Right ventricle myocardium inferior (tissue), 1 donor: ENCODE measurements at regions not wholly inside any gene's neighbourhood (a gene's known extent, or its start where the extent isn't known, plus 50 kb on each side); places are given as distances from the start of the nearest gene placed in this dataset.
A peak's percentile ranks its signal among the peaks of the same experiment; 100 is the strongest.
"Not testable (repeated sequence)": the region's sequence is repeated elsewhere in the genome, so short reads cannot be mapped to it uniquely, and the experiment has no call there.

Source experiments
- ATAC-seq: fragments of 200-7000 bp; cut with Tn5 transposase; one replicate; pipeline ENCODE4 v1.9.1; 2020; ENCODE audit warnings: mild to moderate bottlenecking, moderate library complexity
- DNase-seq: peaks from one replicate; pipeline ENCODE4 v3.0.0; 2021; ENCODE audit errors: missing footprints
- intact Hi-C: fragments of 100-400 bp; cut with DNase I; formaldehyde crosslinking; loops from one replicate; pipeline ENCODE4 v1.11.0; 2022
- donor health status: DM: no; HTN: yes; CAD: no; lungs with severe emphysema.

GRCh38 chr2:20499387-20499786, 52.5 kb downstream of the RHOB start:
- DNase-seq (no peak), ATAC-seq (no peak)
- intact Hi-C loops, result no loop called here

GRCh38 chr2:20501974-20502373, 55.1 kb downstream of the RHOB start:
- intact Hi-C loops, result no loop called here
- ATAC-seq, result peak; percentile 51
- DNase-seq, result no peak

- ATAC-seq, intact Hi-C loops, DNase-seq: not testable (repeated sequence)
Observed at GRCh38 chr2:20502496-20502895, 55.6 kb downstream of the RHOB start.

GRCh38 chr2:20504174-20504573, 57.3 kb downstream of the RHOB start:
- ATAC-seq (no peak), DNase-seq (no peak)
- intact Hi-C loops, result no loop called here

- ATAC-seq (no peak), DNase-seq (no peak)
- intact Hi-C loops, result loop anchor here (5.0 kb wide), 1 partner anchor 131 kb away; no protein-coding TSS in a partner anchor
Observed at GRCh38 chr2:20506201-20506685, 59.4 kb downstream of the RHOB start.

- ATAC-seq (no peak), DNase-seq (no peak)
- intact Hi-C loops, result loop anchor here (5.0 kb wide), 1 partner anchor 130 kb away; no protein-coding TSS in a partner anchor
Observed at GRCh38 chr2:20507166-20507692, 60.4 kb downstream of the RHOB start.

GRCh38 chr2:20507711-20508110, 60.8 kb downstream of the RHOB start:
- ATAC-seq (no peak), DNase-seq (no peak)
- intact Hi-C loops, result loop anchor here (5.0 kb wide), 1 partner anchor 130 kb away; no protein-coding TSS in a partner anchor

GRCh38 chr2:20509301-20509769, 62.5 kb downstream of the RHOB start:
- intact Hi-C loops, result loop anchor here (5.0 kb wide), 1 partner anchor 128 kb away; no protein-coding TSS in a partner anchor

GRCh38 chr2:20509770-20510490, 63.1 kb downstream of the RHOB start:
- DNase-seq (no peak), ATAC-seq (peak; percentile 32)
- intact Hi-C loops, result loop anchor here (5.0 kb wide), 1 partner anchor 127 kb away; no protein-coding TSS in a partner anchor

More at GRCh38 chr2:20509301-20509769, 62.5 kb downstream of the RHOB start:
- no peak for DNase-seq
- ATAC-seq, result no peak

GRCh38 chr2:20511130-20511529, 64.3 kb downstream of the RHOB start:
- no peak for DNase-seq
- intact Hi-C loops, result no loop called here
- no peak for ATAC-seq

- ATAC-seq (no peak), DNase-seq (no peak)
- intact Hi-C loops, result no loop called here
Observed at GRCh38 chr2:20512061-20512605, 65.3 kb downstream of the RHOB start.

GRCh38 chr2:20513946-20514345, 67.1 kb downstream of the RHOB start:
- DNase-seq, result peak; percentile 9
- ATAC-seq, result no peak
- intact Hi-C loops, result no loop called here

- intact Hi-C loops, result no loop called here
- ATAC-seq, result no peak
- no peak for DNase-seq
Observed at GRCh38 chr2:20514596-20515269, 67.9 kb downstream of the RHOB start.

- ATAC-seq, result no peak
Observed at GRCh38 chr2:20515290-20516220, 68.7 kb downstream of the RHOB start.

GRCh38 chr2:20516291-20516645, 69.4 kb downstream of the RHOB start:
- peak; percentile 30 for DNase-seq
- intact Hi-C loops, result no loop called here
- ATAC-seq, result no peak

More at GRCh38 chr2:20515290-20516220, 68.7 kb downstream of the RHOB start:
- DNase-seq, result peak; percentile 55
- intact Hi-C loops, result no loop called here

GRCh38 chr2:20516646-20517341, 69.9 kb downstream of the RHOB start:
- intact Hi-C loops, result no loop called here
- DNase-seq (peak; percentile 59), ATAC-seq (peak; percentile 64)

- intact Hi-C loops, result no loop called here
- no peak for ATAC-seq
- DNase-seq, result no peak
Observed at GRCh38 chr2:20519309-20519708, 72.4 kb downstream of the RHOB start.

- peak; percentile 63 for DNase-seq
- no peak for ATAC-seq
- intact Hi-C loops, result loop anchor here (5.0 kb wide), 1 partner anchor 68 kb away; no protein-coding TSS in a partner anchor
Observed at GRCh38 chr2:20520128-20520527, 73.3 kb downstream of the RHOB start.
